ENCODE measurements at regions not wholly inside any gene's neighbourhood (a gene's known extent, or its start where the extent isn't known, plus 50 kb on each side); places are given as distances from the start of the nearest gene placed in this dataset.

DNA sequence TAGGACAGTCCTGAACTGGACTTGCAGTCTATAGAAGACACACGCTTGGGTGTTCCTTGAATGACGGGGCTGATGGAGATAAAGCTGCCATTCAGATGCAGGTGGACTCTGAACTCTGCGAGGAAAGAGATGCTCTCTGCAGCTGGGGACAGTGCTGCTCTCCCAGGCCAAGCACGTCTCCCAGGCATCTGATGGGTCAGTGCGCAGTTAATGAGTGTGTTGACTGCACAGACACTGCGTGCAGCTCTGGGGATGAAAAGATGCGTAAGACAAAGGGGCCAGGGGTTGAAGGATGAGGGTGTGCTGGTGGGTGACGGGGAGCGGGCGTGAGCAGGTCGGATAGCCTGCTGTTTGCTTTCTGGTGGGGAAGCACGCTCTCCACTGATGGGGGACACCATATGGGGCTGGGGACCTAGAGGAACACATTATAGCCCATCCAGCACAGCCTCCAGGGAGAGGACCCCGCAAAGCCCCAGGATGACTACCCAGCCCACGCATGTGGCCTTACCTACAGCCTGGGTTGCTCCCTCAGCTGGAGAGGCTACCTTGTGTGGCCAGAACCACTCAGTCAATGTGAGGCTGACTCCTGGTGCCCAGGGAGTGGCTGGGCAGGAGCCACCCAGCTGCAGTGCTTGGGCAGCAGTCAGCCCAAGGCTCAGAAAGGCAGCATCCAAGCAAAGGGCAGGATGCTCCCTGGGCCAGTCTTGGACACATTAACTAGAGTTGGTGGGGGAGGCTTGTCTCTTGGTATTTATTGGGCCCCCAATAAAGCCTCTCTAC, 246.3 kb downstream of the RBFOX3 start:
- peaks cover 0 to 86% of the 10 kb centered on the region in 2 donors for H3K27me3 ChIP-seq
- H3K4me1 ChIP-seq = no peaks in the 10 kb centered on the region

GRCh38 chr17:79363552-79364275, 247.1 kb downstream of the RBFOX3 start:
- Histone ChIP-seq H3K36me3 (no peaks in the 10 kb centered on the region), H3K4me1 (no peaks in the 10 kb centered on the region)
- intact Hi-C loops (cut with DNase I; ENCODE audit: low total_unique reads) = no loop called here

More for the DNA sequence above, 246.3 kb downstream of the RBFOX3 start:
- Histone ChIP-seq H3K4me3 (no peak overlapping the region), H3K36me3 (no peaks in the 10 kb centered on the region), H3K27ac (no peak overlapping the region), H3K9me3 (no peaks in the 10 kb centered on the region)
- TF ChIP-seq CTCF (IDR thresholded peaks at IDR 0.05) (no peak), POLR2AphosphoS5 (IDR thresholded peaks at IDR 0.05) (no peak), POLR2A (IDR thresholded peaks at IDR 0.05) (no peak)
- intact Hi-C loops (cut with DNase I; ENCODE audit: low total_unique reads) = no loop called here
- DNase-seq (ENCODE audit: low spot score in 2 of 2) = no peak

GRCh38 chr17:79362772-79363305, 248.0 kb downstream of the RBFOX3 start:
- peaks cover 0 to 86% of the 10 kb centered on the region in 2 donors for H3K27me3 ChIP-seq
- intact Hi-C loops (cut with DNase I; ENCODE audit: low total_unique reads) = no loop called here
- no peak for DNase-seq (ENCODE audit: low spot score in 2 of 2)
- H3K4me1 ChIP-seq = no peaks in the 10 kb centered on the region
- no peak overlapping the region for H3K4me3 ChIP-seq
- TF ChIP-seq POLR2A (IDR thresholded peaks at IDR 0.05) (no peak), CTCF (IDR thresholded peaks at IDR 0.05) (no peak), POLR2AphosphoS5 (IDR thresholded peaks at IDR 0.05) (no peak)
- H3K9me3 ChIP-seq = no peaks in the 10 kb centered on the region
- no peaks in the 10 kb centered on the region for H3K36me3 ChIP-seq
- no peak overlapping the region for H3K27ac ChIP-seq

More at GRCh38 chr17:79363552-79364275, 247.1 kb downstream of the RBFOX3 start:
- TF ChIP-seq CTCF (IDR thresholded peaks at IDR 0.05) (no peak), POLR2A (IDR thresholded peaks at IDR 0.05) (no peak), POLR2AphosphoS5 (IDR thresholded peaks at IDR 0.05) (no peak)
- Histone ChIP-seq H3K27me3 (peaks cover 0 to 86% of the 10 kb centered on the region in 2 donors), H3K9me3 (no peaks in the 10 kb centered on the region), H3K27ac (no peak overlapping the region), H3K4me3 (no peak overlapping the region)
- no peak for DNase-seq (ENCODE audit: low spot score in 2 of 2)

DNA sequence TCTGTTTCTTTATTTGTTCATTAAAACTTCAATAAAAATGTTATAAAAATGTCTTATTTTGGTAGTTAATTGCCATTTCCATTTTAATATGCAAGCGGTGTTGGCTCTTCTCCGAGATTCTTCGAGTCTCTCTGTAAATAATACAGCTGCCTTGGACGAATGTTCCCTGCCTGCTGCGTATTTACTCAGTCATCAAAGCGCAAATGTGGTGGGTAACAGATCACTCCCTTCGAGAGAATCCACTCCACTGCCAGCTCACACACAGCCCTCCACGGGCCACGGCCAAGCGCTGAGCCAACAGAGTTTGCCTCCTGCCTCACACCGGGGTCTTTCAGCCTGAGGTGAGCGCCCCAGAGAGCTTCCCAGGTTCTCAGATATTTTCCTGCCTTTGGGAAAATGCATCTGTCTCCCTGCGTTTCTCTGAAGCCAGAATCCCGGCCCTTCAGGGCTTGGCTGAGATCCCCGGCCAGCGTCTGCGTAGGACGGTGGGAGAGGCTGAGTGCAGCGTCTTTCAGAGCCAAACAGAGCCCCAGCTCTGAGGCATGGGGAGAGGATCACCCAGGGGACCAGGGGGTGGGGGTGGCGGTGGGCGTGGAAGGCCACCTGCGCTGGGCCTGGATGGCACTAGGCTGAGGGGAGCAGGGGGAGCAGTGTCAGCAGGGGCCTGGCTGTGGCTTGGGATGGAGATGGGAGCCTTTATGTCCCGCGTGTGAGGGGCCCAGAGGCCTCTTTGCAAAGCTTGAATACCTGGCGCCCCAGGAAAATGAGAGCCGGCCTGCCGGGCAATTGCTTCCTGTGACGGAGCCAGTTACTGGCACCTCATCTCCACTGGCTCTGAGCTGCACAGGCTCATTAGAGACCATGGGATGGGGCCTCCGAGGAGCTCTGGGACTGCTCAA, 248.7 kb downstream of the RBFOX3 start:
- Histone ChIP-seq H3K9me3 (no peaks in the 10 kb centered on the region), H3K4me3 (no peak overlapping the region), H3K27me3 (peaks cover 0 to 90% of the 10 kb centered on the region in 2 donors), H3K4me1 (no peaks in the 10 kb centered on the region), H3K27ac (no peak overlapping the region), H3K36me3 (no peaks in the 10 kb centered on the region)
- no peak for DNase-seq (ENCODE audit: low spot score in 2 of 2)
- intact Hi-C loops (cut with DNase I; ENCODE audit: low total_unique reads) = no loop called here
- no peak for TF ChIP-seq POLR2A (IDR thresholded peaks at IDR 0.05)
- no peak for TF ChIP-seq POLR2AphosphoS5 (IDR thresholded peaks at IDR 0.05)
- no peak for TF ChIP-seq CTCF (IDR thresholded peaks at IDR 0.05)

All from breast epithelium (tissue), 4 donors.